ENCODE measurements at regions not wholly inside any gene's neighbourhood (a gene's known extent, or its start where the extent isn't known, plus 50 kb on each side); places are given as distances from the start of the nearest gene placed in this dataset.

DNA sequence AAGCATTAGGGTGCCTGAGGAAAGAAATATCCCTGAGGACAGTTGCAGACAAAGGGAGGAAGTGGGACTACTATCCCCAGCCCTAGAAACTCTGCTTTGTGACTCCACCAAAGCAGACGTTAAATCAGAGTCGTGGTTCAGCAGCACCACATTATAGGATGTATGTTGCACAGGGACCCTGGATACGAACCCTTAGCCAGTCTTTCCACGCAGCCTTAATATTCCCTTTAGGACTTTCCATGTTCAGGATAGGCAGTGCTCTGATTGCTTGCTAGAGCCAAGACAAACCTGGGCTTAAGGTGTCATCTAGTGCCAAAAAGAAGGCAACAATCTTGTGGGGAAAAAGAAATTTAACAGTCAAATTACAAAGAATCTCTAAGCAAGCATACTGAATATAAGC is 62.6 kb downstream of the MAD2L1 start:
- no peak overlapping the region for H3K9ac ChIP-seq (ENCODE audit: control insufficient read depth, insufficient read depth, low read length)
- H3K4me1 ChIP-seq (ENCODE audit: control insufficient read depth, insufficient read depth, low read length) = no peaks in the 10 kb centered on the region

More for the DNA sequence above, 62.6 kb downstream of the MAD2L1 start:
- 0% methylated on average over 4 of the region's 4 CpGs for WGBS (ENCODE audit: insufficient coverage, insufficient replicate concordance, low lambda C conversion rate, missing lambda C conversion rate)
- CTCF ChIA-PET = no interaction called here
- no TSS peak for BruUV-seq (replicated peaks)
- H2AFZ ChIP-seq (ENCODE audit: control insufficient read depth, low read depth, low read length) = no peak overlapping the region
- in situ Hi-C loops (cut with MboI) = no loop called here
- no peak overlapping the region for H3K4me2 ChIP-seq (ENCODE audit: control insufficient read depth, insufficient read depth)
- DNase-seq (ENCODE audit: low read depth, low spot score) (no peak), FAIRE-seq (no peak), ATAC-seq (no peak)
- no peak overlapping the region for H3K27ac ChIP-seq (ENCODE audit: control insufficient read depth, insufficient read depth)
- H3K79me2 ChIP-seq (ENCODE audit: control insufficient read depth, insufficient read depth, low read length) = no peaks in the 10 kb centered on the region
- SMC1A ChIA-PET (ENCODE audit: uncharacterized antibody, unreplicated experiment) = interaction anchor here (1.1 kb wide), 1 partner anchor 36 kb away, joined by 3 read pairs; no protein-coding TSS in a partner anchor
- POLR2A ChIA-PET = no interaction called here
- intact Hi-C loops (cut with micrococcal nuclease; ENCODE audit: unreplicated experiment) = no loop called here
- H3K9me3 ChIP-seq (replicated peaks; ENCODE audit: control insufficient read depth, insufficient read depth, low read length) = no peaks in the 10 kb centered on the region
- RAD21 ChIA-PET (ENCODE audit: unreplicated experiment) = no interaction called here
- H4K20me1 ChIP-seq (ENCODE audit: control insufficient read depth, insufficient read depth) = no peaks in the 10 kb centered on the region
- H3K4me3 ChIP-seq = no peak overlapping the region
- H3K27me3 ChIP-seq (replicated peaks in 1 of 2; ENCODE audit: control insufficient read depth in 2 of 2, insufficient read depth in 2 of 2, low read length in 1 of 2) = no peaks in the 10 kb centered on the region
- TF ChIP-seq ZSCAN29 (IDR thresholded peaks at IDR 0.05) (no peak), RFX5 (IDR thresholded peaks at IDR 0.05; ENCODE audit: low read depth, low read length) (no peak), TCF12 (IDR thresholded peaks at IDR 0.05; ENCODE audit: low read depth, low read length) (no peak), EP300 (IDR thresholded peaks at IDR 0.05; ENCODE audit: borderline replicate concordance in 1 of 2, control insufficient read depth in 1 of 2, low read depth in 2 of 2, low read length in 2 of 2) (no peak), CHD4 (IDR thresholded peaks at IDR 0.05) (no peak), IRF4 (IDR thresholded peaks at IDR 0.05; ENCODE audit: low read depth, low read length) (no peak), MEF2A (IDR thresholded peaks at IDR 0.05; ENCODE audit: insufficient read depth, low read depth, low read length) (no peak), ZNF24 (IDR thresholded peaks at IDR 0.05) (no peak), FOS (IDR thresholded peaks at IDR 0.05; ENCODE audit: borderline replicate concordance, extremely low read depth, insufficient read length) (no peak), SMAD1 (IDR thresholded peaks at IDR 0.05; ENCODE audit: low read depth, partially characterized antibody) (no peak), ZNF217 (IDR thresholded peaks at IDR 0.05) (no peak), CBFB (IDR thresholded peaks at IDR 0.05; ENCODE audit: low read depth) (no peak), NFYB (IDR thresholded peaks at IDR 0.05; ENCODE audit: insufficient read depth, low read depth, low read length) (no peak), TAF1 (IDR thresholded peaks at IDR 0.05; ENCODE audit: borderline replicate concordance, low read depth, low read length) (no peak)
- TF ChIP-seq, protein P1, sequence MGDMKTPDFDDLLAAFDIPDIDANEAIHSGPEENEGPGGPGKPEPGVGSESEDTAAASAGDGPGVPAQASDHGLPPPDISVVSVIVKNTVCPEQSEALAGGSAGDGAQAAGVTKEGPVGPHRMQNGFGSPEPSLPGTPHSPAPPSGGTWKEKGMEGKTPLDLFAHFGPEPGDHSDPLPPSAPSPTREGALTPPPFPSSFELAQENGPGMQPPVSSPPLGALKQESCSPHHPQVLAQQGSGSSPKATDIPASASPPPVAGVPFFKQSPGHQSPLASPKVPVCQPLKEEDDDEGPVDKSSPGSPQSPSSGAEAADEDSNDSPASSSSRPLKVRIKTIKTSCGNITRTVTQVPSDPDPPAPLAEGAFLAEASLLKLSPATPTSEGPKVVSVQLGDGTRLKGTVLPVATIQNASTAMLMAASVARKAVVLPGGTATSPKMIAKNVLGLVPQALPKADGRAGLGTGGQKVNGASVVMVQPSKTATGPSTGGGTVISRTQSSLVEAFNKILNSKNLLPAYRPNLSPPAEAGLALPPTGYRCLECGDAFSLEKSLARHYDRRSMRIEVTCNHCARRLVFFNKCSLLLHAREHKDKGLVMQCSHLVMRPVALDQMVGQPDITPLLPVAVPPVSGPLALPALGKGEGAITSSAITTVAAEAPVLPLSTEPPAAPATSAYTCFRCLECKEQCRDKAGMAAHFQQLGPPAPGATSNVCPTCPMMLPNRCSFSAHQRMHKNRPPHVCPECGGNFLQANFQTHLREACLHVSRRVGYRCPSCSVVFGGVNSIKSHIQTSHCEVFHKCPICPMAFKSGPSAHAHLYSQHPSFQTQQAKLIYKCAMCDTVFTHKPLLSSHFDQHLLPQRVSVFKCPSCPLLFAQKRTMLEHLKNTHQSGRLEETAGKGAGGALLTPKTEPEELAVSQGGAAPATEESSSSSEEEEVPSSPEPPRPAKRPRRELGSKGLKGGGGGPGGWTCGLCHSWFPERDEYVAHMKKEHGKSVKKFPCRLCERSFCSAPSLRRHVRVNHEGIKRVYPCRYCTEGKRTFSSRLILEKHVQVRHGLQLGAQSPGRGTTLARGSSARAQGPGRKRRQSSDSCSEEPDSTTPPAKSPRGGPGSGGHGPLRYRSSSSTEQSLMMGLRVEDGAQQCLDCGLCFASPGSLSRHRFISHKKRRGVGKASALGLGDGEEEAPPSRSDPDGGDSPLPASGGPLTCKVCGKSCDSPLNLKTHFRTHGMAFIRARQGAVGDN (IDR thresholded peaks at IDR 0.05) = no peak
- TF ChIP-seq, protein P2, sequence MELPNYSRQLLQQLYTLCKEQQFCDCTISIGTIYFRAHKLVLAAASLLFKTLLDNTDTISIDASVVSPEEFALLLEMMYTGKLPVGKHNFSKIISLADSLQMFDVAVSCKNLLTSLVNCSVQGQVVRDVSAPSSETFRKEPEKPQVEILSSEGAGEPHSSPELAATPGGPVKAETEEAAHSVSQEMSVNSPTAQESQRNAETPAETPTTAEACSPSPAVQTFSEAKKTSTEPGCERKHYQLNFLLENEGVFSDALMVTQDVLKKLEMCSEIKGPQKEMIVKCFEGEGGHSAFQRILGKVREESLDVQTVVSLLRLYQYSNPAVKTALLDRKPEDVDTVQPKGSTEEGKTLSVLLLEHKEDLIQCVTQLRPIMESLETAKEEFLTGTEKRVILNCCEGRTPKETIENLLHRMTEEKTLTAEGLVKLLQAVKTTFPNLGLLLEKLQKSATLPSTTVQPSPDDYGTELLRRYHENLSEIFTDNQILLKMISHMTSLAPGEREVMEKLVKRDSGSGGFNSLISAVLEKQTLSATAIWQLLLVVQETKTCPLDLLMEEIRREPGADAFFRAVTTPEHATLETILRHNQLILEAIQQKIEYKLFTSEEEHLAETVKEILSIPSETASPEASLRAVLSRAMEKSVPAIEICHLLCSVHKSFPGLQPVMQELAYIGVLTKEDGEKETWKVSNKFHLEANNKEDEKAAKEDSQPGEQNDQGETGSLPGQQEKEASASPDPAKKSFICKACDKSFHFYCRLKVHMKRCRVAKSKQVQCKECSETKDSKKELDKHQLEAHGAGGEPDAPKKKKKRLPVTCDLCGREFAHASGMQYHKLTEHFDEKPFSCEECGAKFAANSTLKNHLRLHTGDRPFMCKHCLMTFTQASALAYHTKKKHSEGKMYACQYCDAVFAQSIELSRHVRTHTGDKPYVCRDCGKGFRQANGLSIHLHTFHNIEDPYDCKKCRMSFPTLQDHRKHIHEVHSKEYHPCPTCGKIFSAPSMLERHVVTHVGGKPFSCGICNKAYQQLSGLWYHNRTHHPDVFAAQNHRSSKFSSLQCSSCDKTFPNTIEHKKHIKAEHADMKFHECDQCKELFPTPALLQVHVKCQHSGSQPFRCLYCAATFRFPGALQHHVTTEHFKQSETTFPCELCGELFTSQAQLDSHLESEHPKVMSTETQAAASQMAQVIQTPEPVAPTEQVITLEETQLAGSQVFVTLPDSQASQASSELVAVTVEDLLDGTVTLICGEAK (IDR thresholded peaks at IDR 0.05; ENCODE audit: borderline replicate concordance) = no peak
- TF ChIP-seq, protein P3, sequence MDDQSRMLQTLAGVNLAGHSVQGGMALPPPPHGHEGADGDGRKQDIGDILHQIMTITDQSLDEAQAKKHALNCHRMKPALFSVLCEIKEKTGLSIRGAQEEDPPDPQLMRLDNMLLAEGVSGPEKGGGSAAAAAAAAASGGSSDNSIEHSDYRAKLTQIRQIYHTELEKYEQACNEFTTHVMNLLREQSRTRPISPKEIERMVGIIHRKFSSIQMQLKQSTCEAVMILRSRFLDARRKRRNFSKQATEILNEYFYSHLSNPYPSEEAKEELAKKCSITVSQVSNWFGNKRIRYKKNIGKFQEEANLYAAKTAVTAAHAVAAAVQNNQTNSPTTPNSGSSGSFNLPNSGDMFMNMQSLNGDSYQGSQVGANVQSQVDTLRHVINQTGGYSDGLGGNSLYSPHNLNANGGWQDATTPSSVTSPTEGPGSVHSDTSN (IDR thresholded peaks at IDR 0.05; ENCODE audit: insufficient replicate concordance, low read depth, low read length) = no peak
- H3K36me3 ChIP-seq (ENCODE audit: control insufficient read depth in 2 of 2, insufficient read depth in 2 of 2, low read length in 1 of 2) = no peaks in the 10 kb centered on the region

Measured in GM12878 (cell line).